Sigmoid colon (tissue), 6 donors: ENCODE measurements at regions not wholly inside any gene's neighbourhood (a gene's known extent, or its start where the extent isn't known, plus 50 kb on each side); places are given as distances from the start of the nearest gene placed in this dataset.

Experiments used
- DNase-seq: peaks from one replicate; pipeline ENCODE4 v3.0.0-alpha.2; 2019
- H3K27ac ChIP-seq, 4 donors: fragments of 200-600 bp; sonication (generic); one replicate each; pipeline ENCODE4 v1.5.1; 2016 to 2019; ENCODE audit warnings: mild to moderate bottlenecking in 1 of 4
- H3K27me3 ChIP-seq, 3 donors: fragments of 200-600 bp; sonication (generic); one replicate each; pipeline ENCODE4 v1.5.1; 2019; ENCODE audit warnings: mild to moderate bottlenecking in 1 of 3
- H3K36me3 ChIP-seq, 4 donors: fragments of 200-600 bp; sonication (generic); one replicate each; pipeline ENCODE4 v1.5.1; 2016 to 2019
- H3K4me1 ChIP-seq, 4 donors: fragments of 200-600 bp; sonication (generic); one replicate each; pipeline ENCODE4 v1.5.1; 2017 to 2019
- H3K4me3 ChIP-seq, 4 donors: fragments of 200-600 bp; sonication (generic); one replicate each; pipeline ENCODE4 v1.5.1; 2017 to 2019; ENCODE audit warnings: mild to moderate bottlenecking in 2 of 4, moderate library complexity in 1 of 4
- H3K9me3 ChIP-seq, 4 donors: fragments of 200-600 bp in 3 of 4; sonication (generic) in 3 of 4; one replicate each; pipeline versions ENCODE4 v1.5.1 to v1.6.1; 2013 to 2019
- CTCF ChIP-seq, 4 experiments: fragments of 450-650 bp in 3 of 4; fragments of 200-600 bp in 1 of 4; IDR thresholded peaks; one replicate each; pipeline ENCODE4 v1.5.1; 2016 to 2019; ENCODE audit warnings: antibody characterized with exemption in 4 of 4, mild to moderate bottlenecking in 3 of 4, moderate library complexity in 2 of 4
- EP300 ChIP-seq, 4 donors: sonication (generic); formaldehyde crosslinking; IDR thresholded peaks; one replicate each; pipeline ENCODE4 v1.6.1; 2017; ENCODE audit warnings: antibody characterized with exemption in 4 of 4
- POLR2A ChIP-seq, 2 donors: fragments of 450-650 bp; IDR thresholded peaks; one replicate each; pipeline ENCODE4 v1.6.1; 2016; ENCODE audit warnings: antibody characterized with exemption in 2 of 2, mild to moderate bottlenecking in 2 of 2, moderate library complexity in 2 of 2
- POLR2AphosphoS5 ChIP-seq, 4 donors: sonication (generic); formaldehyde crosslinking; IDR thresholded peaks; one replicate each; pipeline ENCODE4 v1.6.1; 2017; ENCODE audit warnings: antibody characterized with exemption in 4 of 4
- WGBS, 2 donors: extraction: QIAGEN DNeasy Blood & Tissue Kit; methylation state at CpG; one replicate each; pipeline ENCODE4 v1.1.7; 2013; 5-methylcytosine and 5-hydroxymethylcytosine counted together
- intact Hi-C: fragments of 100-400 bp; cut with DNase I; formaldehyde crosslinking; loops from one replicate; pipeline ENCODE4 v1.15.1; 2023
- donor health status: healthy with polysubstance abuse.
- donor health status: healthy.

DNA sequence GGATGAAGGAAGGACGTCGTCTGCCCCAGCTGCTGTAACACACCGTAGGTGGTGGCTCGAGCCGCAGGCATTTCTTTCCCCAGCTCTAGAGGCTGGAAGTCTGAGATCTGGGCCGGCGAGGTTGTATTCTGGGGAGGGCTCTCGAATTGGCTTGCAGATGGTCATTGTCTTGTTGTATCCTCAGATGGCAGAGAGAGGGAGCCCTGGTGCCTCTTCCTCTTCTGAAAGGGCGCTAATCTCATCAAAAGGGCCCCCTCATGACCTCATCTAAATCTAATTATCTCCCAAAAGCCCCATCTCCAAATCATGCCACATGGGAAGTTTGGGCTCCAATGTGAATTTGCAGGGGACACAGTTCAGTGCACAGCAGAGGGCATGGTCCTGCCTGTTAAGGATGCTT is 109.0 kb downstream of the SIK1 start:
- H3K9me3 ChIP-seq: peaks cover 0 to 6% (median 1%) of the 10 kb centered on the region in 4 donors
- no peak for DNase-seq
- peaks cover 0 to 9% (median 0%) of the 10 kb centered on the region in 3 donors for H3K27me3 ChIP-seq
- H3K27ac ChIP-seq: no peak overlapping the region
- intact Hi-C loops: no loop called here
- H3K36me3 ChIP-seq: no peaks in the 10 kb centered on the region
- no peak overlapping the region for H3K4me3 ChIP-seq
- TF ChIP-seq POLR2AphosphoS5 (IDR thresholded peaks at IDR 0.05) (no peak), EP300 (IDR thresholded peaks at IDR 0.05) (no peak), CTCF (IDR thresholded peaks at IDR 0.05) (no peak), POLR2A (IDR thresholded peaks at IDR 0.05) (no peak)
- WGBS, 2 donors: 85% methylated on average over 9 of the region's 9 CpGs
- H3K4me1 ChIP-seq: peaks cover 0 to 6% (median 0%) of the 10 kb centered on the region in 4 donors

- DNase-seq: no peak
- WGBS, 2 donors: 94 to 96% methylated on average over 11 of the region's 11 CpGs
These were observed 109.6 kb downstream of the SIK1 start for GRCh38 chr21:43317254-43317748.

DNA sequence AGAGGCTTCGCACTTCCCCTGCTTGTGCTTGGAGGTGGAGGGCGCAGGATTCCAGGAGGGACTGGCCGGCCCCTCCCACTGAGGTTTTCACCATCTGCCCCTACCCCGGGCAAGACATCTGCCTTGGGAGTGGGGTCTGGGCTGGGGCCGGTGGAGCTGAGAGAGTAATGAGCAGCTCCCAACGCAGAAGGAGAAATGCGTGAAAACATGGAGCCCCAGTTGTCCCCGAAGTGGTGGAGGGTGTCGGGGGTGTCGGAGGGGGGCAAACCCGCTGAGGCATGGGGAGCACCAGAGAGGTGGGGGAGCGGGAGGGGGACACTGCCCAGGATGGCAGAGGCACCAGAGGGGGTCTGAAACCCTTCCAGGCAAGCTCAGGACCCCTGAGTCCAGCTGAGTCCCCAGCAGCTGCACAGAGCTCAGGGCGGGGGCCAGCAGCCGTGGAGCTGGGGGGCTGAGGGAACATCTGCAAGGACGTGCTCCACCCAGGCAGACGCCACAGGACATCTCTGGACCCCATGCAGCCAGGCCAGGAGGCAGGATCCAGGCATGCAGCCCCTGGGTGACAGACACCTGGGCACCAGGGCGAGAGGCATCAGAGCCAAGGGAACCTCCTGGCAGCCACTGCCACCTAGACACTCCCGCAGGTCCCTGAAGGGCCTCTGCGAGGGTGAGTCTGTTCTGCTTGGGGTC is 110.6 kb downstream of the SIK1 start:
- Histone ChIP-seq H3K9me3 (peaks cover 0 to 6% (median 1%) of the 10 kb centered on the region in 4 donors), H3K4me3 (no peak overlapping the region), H3K27me3 (peaks cover 0 to 9% (median 0%) of the 10 kb centered on the region in 3 donors), H3K4me1 (peaks cover 0 to 6% (median 0%) of the 10 kb centered on the region in 4 donors), H3K27ac (no peak overlapping the region), H3K36me3 (no peaks in the 10 kb centered on the region)
- 93 to 94% methylated on average over 19 of the region's 19 CpGs for WGBS, 2 donors
- no peak for TF ChIP-seq EP300 (IDR thresholded peaks at IDR 0.05)
- no peak for TF ChIP-seq CTCF (IDR thresholded peaks at IDR 0.05)
- TF ChIP-seq POLR2AphosphoS5 (IDR thresholded peaks at IDR 0.05): no peak
- TF ChIP-seq POLR2A (IDR thresholded peaks at IDR 0.05): no peak
- DNase-seq: no peak
- intact Hi-C loops: no loop called here

More at GRCh38 chr21:43317254-43317748, 109.6 kb downstream of the SIK1 start:
- H3K27ac ChIP-seq: no peak overlapping the region
- intact Hi-C loops: no loop called here
- TF ChIP-seq EP300 (IDR thresholded peaks at IDR 0.05) (no peak), CTCF (IDR thresholded peaks at IDR 0.05) (no peak), POLR2AphosphoS5 (IDR thresholded peaks at IDR 0.05) (no peak), POLR2A (IDR thresholded peaks at IDR 0.05) (no peak)
- peaks cover 0 to 6% (median 0%) of the 10 kb centered on the region in 4 donors for H3K4me1 ChIP-seq
- no peaks in the 10 kb centered on the region for H3K36me3 ChIP-seq
- H3K27me3 ChIP-seq: peaks cover 0 to 9% (median 0%) of the 10 kb centered on the region in 3 donors
- H3K9me3 ChIP-seq: peaks cover 0 to 6% (median 1%) of the 10 kb centered on the region in 4 donors
- H3K4me3 ChIP-seq: no peak overlapping the region

DNA sequence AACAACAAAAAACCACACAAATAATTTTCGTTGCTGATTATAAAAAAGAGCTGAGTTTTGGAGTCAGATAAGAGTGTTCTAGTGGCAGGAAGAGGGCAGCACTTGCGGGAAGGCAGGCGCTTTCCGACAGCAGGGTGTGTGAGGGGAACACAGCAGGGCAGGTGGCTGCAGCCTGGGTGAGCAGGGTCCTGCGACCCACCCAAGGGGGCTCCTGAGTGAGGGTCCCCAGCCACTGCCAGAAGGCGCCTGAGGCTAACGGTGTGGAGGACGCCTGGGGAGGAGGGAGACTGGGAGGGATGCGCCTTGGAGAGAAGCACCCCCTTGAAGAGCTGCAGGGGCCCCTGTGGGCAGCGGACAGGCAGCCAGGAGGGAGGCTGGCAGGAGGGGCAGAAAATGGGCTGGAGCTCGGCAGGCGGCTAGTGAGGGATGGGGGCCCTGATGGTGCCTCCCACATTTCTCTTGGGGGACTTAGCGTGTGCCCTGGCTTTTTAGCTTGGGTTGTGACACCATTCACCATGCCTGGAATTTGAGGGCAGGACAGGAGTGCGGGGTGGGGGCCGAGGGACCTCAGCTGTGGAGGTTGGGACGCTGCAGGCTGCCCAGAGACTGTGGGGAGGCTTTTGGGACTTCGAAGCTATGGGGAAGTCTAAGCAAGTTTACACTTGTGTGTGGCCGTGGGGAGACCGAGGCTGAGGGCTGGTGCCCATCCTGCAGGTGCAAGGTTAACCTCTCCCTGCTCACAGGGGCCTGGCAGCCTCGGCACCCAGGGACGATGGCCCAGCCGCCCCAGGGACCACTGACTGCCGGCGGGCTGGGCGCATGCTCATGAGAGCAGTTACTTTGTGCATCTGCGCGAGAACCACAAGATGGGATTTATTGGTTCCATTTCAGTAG is 111.4 kb downstream of the SIK1 start:
- peaks cover 0 to 9% (median 0%) of the 10 kb centered on the region in 3 donors for H3K27me3 ChIP-seq
- H3K27ac ChIP-seq: no peak overlapping the region
- peaks cover 0 to 6% (median 0%) of the 10 kb centered on the region in 4 donors for H3K4me1 ChIP-seq
- 71 to 82% methylated on average over 27 of the region's 27 CpGs for WGBS, 2 donors
- TF ChIP-seq POLR2A (IDR thresholded peaks at IDR 0.05) (no peak), CTCF (IDR thresholded peaks at IDR 0.05) (no peak), EP300 (IDR thresholded peaks at IDR 0.05) (no peak), POLR2AphosphoS5 (IDR thresholded peaks at IDR 0.05) (no peak)
- no peak overlapping the region for H3K4me3 ChIP-seq
- H3K9me3 ChIP-seq: peaks cover 0 to 6% (median 1%) of the 10 kb centered on the region in 4 donors
- no peak for DNase-seq
- intact Hi-C loops: no loop called here
- no peaks in the 10 kb centered on the region for H3K36me3 ChIP-seq
